Peyer's patch (tissue), 4 donors: ENCODE measurements at regions not wholly inside any gene's neighbourhood (a gene's known extent, or its start where the extent isn't known, plus 50 kb on each side); places are given as distances from the start of the nearest gene placed in this dataset.

Source experiments
- POLR2A ChIP-seq, 2 donors: fragments of 450-650 bp; IDR thresholded peaks; one replicate each; pipeline ENCODE4 v1.5.1; 2017; ENCODE audit warnings: antibody characterized with exemption in 2 of 2, mild to moderate bottlenecking in 2 of 2, moderate library complexity in 2 of 2
- TF ChIP-seq, protein P1 (sequence below), 6 experiments: fragments of 450-650 bp in 4 of 6; fragments of 200-600 bp in 2 of 6; sonication (generic) in 1 of 6; IDR thresholded peaks; one replicate each; pipeline ENCODE4 v1.5.1; 2017 to 2019; ENCODE audit warnings: antibody characterized with exemption in 6 of 6, mild to moderate bottlenecking in 3 of 6, moderate library complexity in 1 of 6

GRCh38 chr2:5535301-5535700, 156.9 kb upstream of the SOX11 start:
- TF ChIP-seq, protein P1, sequence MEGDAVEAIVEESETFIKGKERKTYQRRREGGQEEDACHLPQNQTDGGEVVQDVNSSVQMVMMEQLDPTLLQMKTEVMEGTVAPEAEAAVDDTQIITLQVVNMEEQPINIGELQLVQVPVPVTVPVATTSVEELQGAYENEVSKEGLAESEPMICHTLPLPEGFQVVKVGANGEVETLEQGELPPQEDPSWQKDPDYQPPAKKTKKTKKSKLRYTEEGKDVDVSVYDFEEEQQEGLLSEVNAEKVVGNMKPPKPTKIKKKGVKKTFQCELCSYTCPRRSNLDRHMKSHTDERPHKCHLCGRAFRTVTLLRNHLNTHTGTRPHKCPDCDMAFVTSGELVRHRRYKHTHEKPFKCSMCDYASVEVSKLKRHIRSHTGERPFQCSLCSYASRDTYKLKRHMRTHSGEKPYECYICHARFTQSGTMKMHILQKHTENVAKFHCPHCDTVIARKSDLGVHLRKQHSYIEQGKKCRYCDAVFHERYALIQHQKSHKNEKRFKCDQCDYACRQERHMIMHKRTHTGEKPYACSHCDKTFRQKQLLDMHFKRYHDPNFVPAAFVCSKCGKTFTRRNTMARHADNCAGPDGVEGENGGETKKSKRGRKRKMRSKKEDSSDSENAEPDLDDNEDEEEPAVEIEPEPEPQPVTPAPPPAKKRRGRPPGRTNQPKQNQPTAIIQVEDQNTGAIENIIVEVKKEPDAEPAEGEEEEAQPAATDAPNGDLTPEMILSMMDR (IDR thresholded peaks at IDR 0.05) = no peak
- no peak for TF ChIP-seq POLR2A (IDR thresholded peaks at IDR 0.05)
